Activated T-cell treated with anti-CD3 and anti-CD28 coated beads, Interleukin-2, amount 50 U/mL, for 1 hour (primary cell): ENCODE measurements at regions not wholly inside any gene's neighbourhood (a gene's known extent, or its start where the extent isn't known, plus 50 kb on each side); places are given as distances from the start of the nearest gene placed in this dataset.

Experiments used
- DNase-seq: peaks from one replicate; pipeline ENCODE4 v3.0.0-alpha.2; 2020

- no peak for DNase-seq
These were observed 61.8 kb upstream of the ETS2 start for GRCh38 chr21:38743772-38744529.

DNA sequence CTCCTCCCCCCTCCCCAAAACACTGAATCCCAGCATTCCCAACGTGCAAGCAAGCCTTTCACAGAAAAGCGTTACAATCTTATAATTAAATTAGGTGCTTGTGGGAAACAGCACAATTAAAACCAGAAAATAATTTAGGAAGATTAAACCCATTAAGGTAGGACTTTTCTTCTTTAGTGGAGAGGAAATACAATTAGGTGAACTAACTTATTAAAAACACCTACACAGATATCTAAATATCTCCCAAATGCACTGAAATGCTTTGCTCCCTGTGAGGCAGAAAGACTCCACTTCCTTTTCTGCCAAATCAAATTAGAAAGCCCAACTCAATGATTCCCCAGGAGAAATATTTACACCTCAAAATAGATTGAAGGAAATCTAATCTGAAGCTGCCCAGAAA lies 60.9 kb upstream of the ETS2 start:
- no peak for DNase-seq

DNA sequence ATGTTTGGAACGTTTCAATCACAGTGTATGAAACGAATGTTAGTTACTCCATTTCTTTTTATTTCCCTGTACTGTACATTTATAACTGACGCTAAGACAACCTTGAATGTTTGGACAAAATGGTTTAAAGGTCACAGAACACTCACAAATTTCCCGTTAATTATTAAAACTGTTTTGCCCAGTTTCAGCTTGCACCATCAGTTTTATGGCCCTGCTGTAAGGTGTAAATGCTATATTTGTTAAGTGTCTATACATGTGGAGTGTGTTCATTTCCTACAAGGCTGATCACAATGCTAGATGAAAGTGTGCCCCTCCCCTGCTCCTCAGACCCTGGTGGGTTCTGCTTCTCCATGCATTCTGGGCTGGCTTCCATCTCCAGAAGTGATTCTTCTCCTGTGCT lies 57.9 kb upstream of the ETS2 start:
- DNase-seq, result no peak

DNA sequence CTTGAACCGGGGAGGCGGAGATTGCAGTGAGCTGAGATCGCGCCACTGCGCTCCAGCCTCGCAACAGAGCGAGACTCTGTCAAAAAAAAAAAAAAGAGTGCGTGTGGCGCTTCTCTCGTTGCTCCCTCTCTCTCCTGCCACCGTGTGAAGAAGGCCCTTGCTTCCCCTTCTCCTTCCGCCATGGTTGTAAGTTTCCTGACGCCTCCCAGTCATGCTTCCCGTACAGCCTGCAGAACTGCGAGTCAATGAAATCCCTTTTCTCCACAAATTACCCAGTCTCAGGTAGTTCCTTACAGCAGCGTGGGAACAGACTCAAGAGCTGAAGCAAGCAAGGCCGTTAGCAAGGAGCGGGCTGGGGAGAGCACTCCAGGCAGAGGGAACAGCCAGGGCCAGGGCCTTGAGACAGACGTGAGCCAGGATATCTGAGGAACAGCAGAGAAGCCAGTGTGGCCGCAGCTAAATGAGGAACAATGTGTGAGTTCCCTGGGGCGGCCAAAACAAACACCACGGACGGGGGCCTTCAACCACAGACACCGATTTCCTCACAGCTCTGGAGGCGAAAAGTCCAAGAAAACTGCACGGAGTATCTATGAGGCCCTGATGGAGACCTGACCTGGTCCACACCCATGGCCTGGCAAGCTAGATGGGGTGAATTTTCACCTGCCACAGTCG lies 54.2 kb upstream of the ETS2 start:
- DNase-seq, result no peak

DNA sequence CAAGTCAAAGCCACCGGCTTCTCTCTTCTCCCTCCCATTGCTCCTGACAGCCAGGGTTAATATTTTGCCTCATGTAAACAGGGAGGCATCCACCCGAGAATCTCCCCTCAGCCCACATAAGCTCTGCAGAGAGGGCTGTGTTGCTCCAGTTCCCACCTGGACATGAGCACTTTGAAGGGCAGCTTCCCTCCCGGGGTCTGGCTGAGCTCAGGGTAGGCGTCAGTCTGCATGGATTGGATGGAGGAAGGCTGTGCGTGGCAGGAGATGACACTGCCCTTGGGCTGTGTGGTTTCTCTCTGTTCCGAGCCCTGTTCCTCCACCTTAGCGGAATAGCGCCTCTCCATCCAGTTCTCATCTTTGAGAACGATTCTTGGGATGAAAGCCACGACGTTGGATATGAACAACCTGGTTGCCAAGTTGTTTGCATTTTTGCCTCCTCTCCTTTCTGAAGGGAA lies 53.7 kb upstream of the ETS2 start:
- no peak for DNase-seq

GRCh38 chr21:38753114-38753513 lies 52.6 kb upstream of the ETS2 start:
- DNase-seq, result no peak

DNA sequence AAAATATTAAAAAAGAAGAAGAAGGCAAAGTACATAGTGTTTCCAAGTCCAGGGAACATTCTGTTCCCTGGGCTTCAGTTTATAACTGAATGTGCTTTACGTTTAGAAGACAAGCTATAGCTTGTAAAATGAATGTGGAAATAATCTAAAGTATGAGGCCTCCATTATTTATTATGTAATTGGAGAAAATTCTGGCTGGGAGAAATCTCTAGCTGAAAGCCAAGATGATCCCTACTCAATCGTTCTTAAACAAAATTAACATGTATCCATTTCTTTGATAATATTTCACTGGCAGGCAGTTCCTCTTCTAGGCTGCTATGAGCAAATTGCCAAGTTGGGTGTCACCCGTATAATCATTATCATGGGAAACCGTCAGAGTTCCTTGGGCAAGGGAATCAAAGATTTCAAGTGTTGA lies 52.2 kb upstream of the ETS2 start:
- no peak for DNase-seq
